ENCODE measurements at regions not wholly inside any gene's neighbourhood (a gene's known extent, or its start where the extent isn't known, plus 50 kb on each side); places are given as distances from the start of the nearest gene placed in this dataset.

GRCh38 chr7:124086843-124087242 is 54.0 kb upstream of the TMEM229A start:
- Histone ChIP-seq H3K27me3 (ENCODE audit: insufficient read depth, low read length) (no peaks in the 10 kb centered on the region), H3K9ac (ENCODE audit: low read length) (no peak overlapping the region), H3K79me2 (ENCODE audit: insufficient read depth, low read length) (no peaks in the 10 kb centered on the region), H3K4me1 (ENCODE audit: insufficient read depth, low read length, severe bottlenecking) (no peaks in the 10 kb centered on the region), H3K36me3 (ENCODE audit: insufficient read depth, low read length) (no peaks in the 10 kb centered on the region), H3K9me2 (ENCODE audit: low read depth, low read length) (no peaks in the 10 kb centered on the region), H3K4me2 (ENCODE audit: low read length) (no peak overlapping the region), H3K4me3 (ENCODE audit: low read depth, low read length, poor library complexity, severe bottlenecking) (no peak overlapping the region), H3K9me3 (ENCODE audit: low read length) (no peaks in the 10 kb centered on the region), H2AFZ (ENCODE audit: low read length) (no peak overlapping the region), H3K27ac (ENCODE audit: low read depth, low read length, poor library complexity, severe bottlenecking) (no peak overlapping the region), H3F3A (ENCODE audit: insufficient read depth, low read length) (no peaks in the 10 kb centered on the region), H4K20me1 (ENCODE audit: insufficient read depth, low read length) (no peaks in the 10 kb centered on the region)
- no peak for TF ChIP-seq CTCF (IDR thresholded peaks at IDR 0.05; ENCODE audit: low read length)
- no peak for TF ChIP-seq EZH2 (IDR thresholded peaks at IDR 0.05; ENCODE audit: borderline replicate concordance, low read length)

- Histone ChIP-seq H3K27ac (ENCODE audit: low read depth, low read length, poor library complexity, severe bottlenecking) (no peak overlapping the region), H3K36me3 (ENCODE audit: insufficient read depth, low read length) (no peaks in the 10 kb centered on the region), H3K4me1 (ENCODE audit: insufficient read depth, low read length, severe bottlenecking) (no peaks in the 10 kb centered on the region), H3K79me2 (ENCODE audit: insufficient read depth, low read length) (no peaks in the 10 kb centered on the region), H3K9me3 (ENCODE audit: low read length) (no peaks in the 10 kb centered on the region), H3K9ac (ENCODE audit: low read length) (no peak overlapping the region), H4K20me1 (ENCODE audit: insufficient read depth, low read length) (no peaks in the 10 kb centered on the region), H3K4me2 (ENCODE audit: low read length) (no peak overlapping the region), H3K27me3 (ENCODE audit: insufficient read depth, low read length) (no peaks in the 10 kb centered on the region), H3K4me3 (ENCODE audit: low read depth, low read length, poor library complexity, severe bottlenecking) (no peak overlapping the region), H2AFZ (ENCODE audit: low read length) (no peak overlapping the region), H3K9me2 (ENCODE audit: low read depth, low read length) (no peaks in the 10 kb centered on the region), H3F3A (ENCODE audit: insufficient read depth, low read length) (no peaks in the 10 kb centered on the region)
- TF ChIP-seq CTCF (IDR thresholded peaks at IDR 0.05; ENCODE audit: low read length) = no peak
- TF ChIP-seq EZH2 (IDR thresholded peaks at IDR 0.05; ENCODE audit: borderline replicate concordance, low read length) = no peak
These were observed 52.3 kb upstream of the TMEM229A start for GRCh38 chr7:124085179-124085578.

- H3K36me3 ChIP-seq (ENCODE audit: insufficient read depth, low read length) = no peaks in the 10 kb centered on the region
- no peaks in the 10 kb centered on the region for H3K79me2 ChIP-seq (ENCODE audit: insufficient read depth, low read length)
- H2AFZ ChIP-seq (ENCODE audit: low read length) = no peak overlapping the region
- H3K27me3 ChIP-seq (ENCODE audit: insufficient read depth, low read length) = no peaks in the 10 kb centered on the region
- no peaks in the 10 kb centered on the region for H3F3A ChIP-seq (ENCODE audit: insufficient read depth, low read length)
- H3K9me2 ChIP-seq (ENCODE audit: low read depth, low read length) = no peaks in the 10 kb centered on the region
- no peaks in the 10 kb centered on the region for H3K4me1 ChIP-seq (ENCODE audit: insufficient read depth, low read length, severe bottlenecking)
- TF ChIP-seq EZH2 (IDR thresholded peaks at IDR 0.05; ENCODE audit: borderline replicate concordance, low read length) (no peak), CTCF (IDR thresholded peaks at IDR 0.05; ENCODE audit: low read length) (no peak)
- H3K4me2 ChIP-seq (ENCODE audit: low read length) = no peak overlapping the region
- H4K20me1 ChIP-seq (ENCODE audit: insufficient read depth, low read length) = no peaks in the 10 kb centered on the region
- no peak overlapping the region for H3K9ac ChIP-seq (ENCODE audit: low read length)
- no peak overlapping the region for H3K27ac ChIP-seq (ENCODE audit: low read depth, low read length, poor library complexity, severe bottlenecking)
- no peaks in the 10 kb centered on the region for H3K9me3 ChIP-seq (ENCODE audit: low read length)
- no peak overlapping the region for H3K4me3 ChIP-seq (ENCODE audit: low read depth, low read length, poor library complexity, severe bottlenecking)
These were observed 51.2 kb upstream of the TMEM229A start for GRCh38 chr7:124084024-124084423.

Measured in OCI-LY1 (cell line).